ENCODE measurements at regions not wholly inside any gene's neighbourhood (a gene's known extent, or its start where the extent isn't known, plus 50 kb on each side); places are given as distances from the start of the nearest gene placed in this dataset.

GRCh38 chr2:15881120-15881433 lies 59.3 kb upstream of the MYCN start:
- no peak for TF ChIP-seq EZH2 (optimal IDR thresholded peaks at IDR 0.05; ENCODE audit: low read depth, low read length)
- TF ChIP-seq CTCF (IDR thresholded peaks at IDR 0.05; ENCODE audit: low read length) = no peak
- no peak for TF ChIP-seq EZH2phosphoT487 (IDR thresholded peaks at IDR 0.05; ENCODE audit: low read length)
